ENCODE measurements at regions not wholly inside any gene's neighbourhood (a gene's known extent, or its start where the extent isn't known, plus 50 kb on each side); places are given as distances from the start of the nearest gene placed in this dataset.

GRCh38 chr14:65928995-65929394 is 516.5 kb downstream of the FUT8 start:
- TF ChIP-seq POLR2AphosphoS5 (IDR thresholded peaks at IDR 0.05) (no peak), CTCF (IDR thresholded peaks at IDR 0.05) (no peak), EP300 (IDR thresholded peaks at IDR 0.05) (no peak), POLR2A (IDR thresholded peaks at IDR 0.05) (no peak)
- Histone ChIP-seq H3K27me3 (peaks cover 17% of the 10 kb centered on the region), H3K27ac (no peak overlapping the region), H3K9me3 (no peaks in the 10 kb centered on the region), H3K36me3 (no peaks in the 10 kb centered on the region), H3K4me1 (no peaks in the 10 kb centered on the region), H3K4me3 (no peak overlapping the region)
- no peak for ATAC-seq
- WGBS, 2 donors (ENCODE audit: low coverage in 1 of 2), result 83 to 95% methylated on average over 2 of the region's 3 CpGs

GRCh38 chr14:65933400-65934069 is 521.0 kb downstream of the FUT8 start:
- H3K27ac ChIP-seq, result no peak overlapping the region
- H3K4me3 ChIP-seq, result no peak overlapping the region
- peaks cover 4% of the 10 kb centered on the region for H3K27me3 ChIP-seq
- WGBS, 2 donors (ENCODE audit: low coverage in 1 of 2), result 27 to 52% methylated on average over 2 to 4 of the region's 4 CpGs
- H3K36me3 ChIP-seq, result no peaks in the 10 kb centered on the region
- no peaks in the 10 kb centered on the region for H3K4me1 ChIP-seq
- TF ChIP-seq POLR2A (IDR thresholded peaks at IDR 0.05) (no peak), EP300 (IDR thresholded peaks at IDR 0.05) (no peak), CTCF (IDR thresholded peaks at IDR 0.05) (no peak), POLR2AphosphoS5 (IDR thresholded peaks at IDR 0.05) (no peak)
- ATAC-seq, result no peak
- no peaks in the 10 kb centered on the region for H3K9me3 ChIP-seq

- WGBS, 2 donors (ENCODE audit: low coverage in 1 of 2), result 75 to 82% methylated on average over 1 to 5 of the region's 5 CpGs
- H3K9me3 ChIP-seq, result no peaks in the 10 kb centered on the region
- H3K4me3 ChIP-seq, result no peak overlapping the region
- H3K27ac ChIP-seq, result no peak overlapping the region
- peaks cover 4% of the 10 kb centered on the region for H3K27me3 ChIP-seq
- no peaks in the 10 kb centered on the region for H3K4me1 ChIP-seq
- ATAC-seq, result no peak
- TF ChIP-seq CTCF (IDR thresholded peaks at IDR 0.05) (no peak), POLR2AphosphoS5 (IDR thresholded peaks at IDR 0.05) (no peak), EP300 (IDR thresholded peaks at IDR 0.05) (no peak), POLR2A (IDR thresholded peaks at IDR 0.05) (no peak)
- H3K36me3 ChIP-seq, result no peaks in the 10 kb centered on the region
Measured at GRCh38 chr14:65934070-65934435, 521.5 kb downstream of the FUT8 start.

GRCh38 chr14:65936342-65936975 is 523.9 kb downstream of the FUT8 start:
- no peaks in the 10 kb centered on the region for H3K9me3 ChIP-seq
- no peak overlapping the region for H3K4me3 ChIP-seq
- H3K27ac ChIP-seq, result no peak overlapping the region
- no peak for ATAC-seq
- TF ChIP-seq EP300 (IDR thresholded peaks at IDR 0.05), result no peak
- no peak for TF ChIP-seq POLR2A (IDR thresholded peaks at IDR 0.05)
- no peak for TF ChIP-seq POLR2AphosphoS5 (IDR thresholded peaks at IDR 0.05)
- no peak for TF ChIP-seq CTCF (IDR thresholded peaks at IDR 0.05)
- H3K27me3 ChIP-seq, result no peaks in the 10 kb centered on the region
- H3K36me3 ChIP-seq, result no peaks in the 10 kb centered on the region
- no peaks in the 10 kb centered on the region for H3K4me1 ChIP-seq
- 13 to 71% methylated on average over 2 to 3 of the region's 3 CpGs for WGBS, 2 donors (ENCODE audit: low coverage in 1 of 2)
